OCI-LY3 (cell line): ENCODE measurements at regions not wholly inside any gene's neighbourhood (a gene's known extent, or its start where the extent isn't known, plus 50 kb on each side); places are given as distances from the start of the nearest gene placed in this dataset.

Experiments
- H2AFZ ChIP-seq: fragments of 200-600, 300-600 bp; shearing (Covaris generic); 2 replicates; pipeline ENCODE4 v1.6.0; 2014; ENCODE audit warnings: antibody characterized with exemption, low read depth, low read length
- H3K27ac ChIP-seq: fragments of 200-600, 300-600 bp; sonication (generic); 2 replicates; pipeline ENCODE4 v1.5.1; 2014; ENCODE audit warnings: mild to moderate bottlenecking, low read length, moderate library complexity, mixed read lengths
- H3K27me3 ChIP-seq: fragments of 200-600, 300-600 bp; sonication (generic); 2 replicates; pipeline ENCODE4 v1.6.1; 2014; ENCODE audit warnings: low read depth, low read length, mixed read lengths
- H3K36me3 ChIP-seq: fragments of 200-600, 300-600 bp; sonication (generic); replicated peaks from 2 replicates; pipeline ENCODE3; 2014; ENCODE audit warnings: low read depth, low read length, mixed read lengths
- H3K4me1 ChIP-seq: fragments of 300-600, 200-600 bp; sonication (generic); 2 replicates; pipeline ENCODE4 v1.6.1; 2014; ENCODE audit warnings: low read length, mixed read lengths
- H3K4me2 ChIP-seq: fragments of 200-600, 300-600 bp; sonication (generic); 2 replicates; pipeline ENCODE4 v1.6.1; 2014; ENCODE audit warnings: low read length, mixed read lengths
- H3K4me3 ChIP-seq: fragments of 300-600, 200-600 bp; sonication (generic); 2 replicates; pipeline ENCODE4 v1.5.1; 2014; ENCODE audit warnings: antibody characterized with exemption, mild to moderate bottlenecking, low read length, moderate library complexity
- H3K79me2 ChIP-seq: fragments of 300-600, 200-600 bp; shearing (Covaris generic); 2 replicates; pipeline ENCODE4 v1.6.1; 2014; ENCODE audit warnings: mild to moderate bottlenecking, low read length, mixed read lengths
- H3K9ac ChIP-seq: fragments of 300-600, 200-600 bp; shearing (Covaris generic); 2 replicates; pipeline ENCODE4 v1.6.0; 2014; ENCODE audit warnings: mild to moderate bottlenecking, low read length, moderate library complexity
- H3K9me3 ChIP-seq: fragments of 200-600, 300-600 bp; shearing (Covaris generic); 2 replicates; pipeline ENCODE4 v1.6.1; 2014; ENCODE audit warnings: low read length, mixed read lengths; ENCODE audit not compliant: insufficient read depth
- H4K20me1 ChIP-seq: fragments of 200-600, 300-600 bp; sonication (generic); 2 replicates; pipeline ENCODE4 v1.6.1; 2016; ENCODE audit warnings: low read length, mixed read lengths; ENCODE audit not compliant: insufficient read depth
- EZH2phosphoT487 ChIP-seq: fragments of 200-600 bp; shearing (Covaris generic); IDR thresholded peaks from 2 replicates; pipeline ENCODE4 v1.6.1; 2018; ENCODE audit warnings: antibody characterized with exemption, mixed run types, low read depth
- TF ChIP-seq, protein P1 (sequence below): fragments of 200-600, 300-600 bp; sonication (generic); IDR thresholded peaks from 2 replicates; pipeline ENCODE4 v1.5.1; 2014; ENCODE audit warnings: antibody characterized with exemption, low read length, low read depth

- H3K27ac ChIP-seq = no peak overlapping the region
- no peaks in the 10 kb centered on the region for H3K36me3 ChIP-seq
- H3K9ac ChIP-seq = no peak overlapping the region
- no peak overlapping the region for H2AFZ ChIP-seq
- H3K79me2 ChIP-seq = no peaks in the 10 kb centered on the region
- H3K9me3 ChIP-seq = no peaks in the 10 kb centered on the region
- H3K4me3 ChIP-seq = no peak overlapping the region
- no peak for TF ChIP-seq EZH2phosphoT487
- TF ChIP-seq, protein P1, sequence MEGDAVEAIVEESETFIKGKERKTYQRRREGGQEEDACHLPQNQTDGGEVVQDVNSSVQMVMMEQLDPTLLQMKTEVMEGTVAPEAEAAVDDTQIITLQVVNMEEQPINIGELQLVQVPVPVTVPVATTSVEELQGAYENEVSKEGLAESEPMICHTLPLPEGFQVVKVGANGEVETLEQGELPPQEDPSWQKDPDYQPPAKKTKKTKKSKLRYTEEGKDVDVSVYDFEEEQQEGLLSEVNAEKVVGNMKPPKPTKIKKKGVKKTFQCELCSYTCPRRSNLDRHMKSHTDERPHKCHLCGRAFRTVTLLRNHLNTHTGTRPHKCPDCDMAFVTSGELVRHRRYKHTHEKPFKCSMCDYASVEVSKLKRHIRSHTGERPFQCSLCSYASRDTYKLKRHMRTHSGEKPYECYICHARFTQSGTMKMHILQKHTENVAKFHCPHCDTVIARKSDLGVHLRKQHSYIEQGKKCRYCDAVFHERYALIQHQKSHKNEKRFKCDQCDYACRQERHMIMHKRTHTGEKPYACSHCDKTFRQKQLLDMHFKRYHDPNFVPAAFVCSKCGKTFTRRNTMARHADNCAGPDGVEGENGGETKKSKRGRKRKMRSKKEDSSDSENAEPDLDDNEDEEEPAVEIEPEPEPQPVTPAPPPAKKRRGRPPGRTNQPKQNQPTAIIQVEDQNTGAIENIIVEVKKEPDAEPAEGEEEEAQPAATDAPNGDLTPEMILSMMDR = no peak
- H4K20me1 ChIP-seq = no peaks in the 10 kb centered on the region
- H3K4me1 ChIP-seq = peaks cover 12% of the 10 kb centered on the region; the same call in 1 of the 2 replicates
- no peaks in the 10 kb centered on the region for H3K27me3 ChIP-seq
- no peak overlapping the region for H3K4me2 ChIP-seq
Measured at GRCh38 chr2:176732780-176733179, 463.5 kb downstream of the MTX2 start.

GRCh38 chr2:176733698-176734430 lies 464.6 kb downstream of the MTX2 start:
- Histone ChIP-seq H3K27ac (no peak overlapping the region), H2AFZ (no peak overlapping the region), H3K36me3 (no peaks in the 10 kb centered on the region), H3K4me3 (no peak overlapping the region), H3K9ac (no peak overlapping the region), H3K27me3 (no peaks in the 10 kb centered on the region), H4K20me1 (no peaks in the 10 kb centered on the region), H3K4me1 (peaks cover 12% of the 10 kb centered on the region; the same call in 1 of the 2 replicates), H3K4me2 (no peak overlapping the region), H3K79me2 (no peaks in the 10 kb centered on the region), H3K9me3 (no peaks in the 10 kb centered on the region)
- no peak for TF ChIP-seq EZH2phosphoT487
- TF ChIP-seq, protein P1 = no peak

DNA sequence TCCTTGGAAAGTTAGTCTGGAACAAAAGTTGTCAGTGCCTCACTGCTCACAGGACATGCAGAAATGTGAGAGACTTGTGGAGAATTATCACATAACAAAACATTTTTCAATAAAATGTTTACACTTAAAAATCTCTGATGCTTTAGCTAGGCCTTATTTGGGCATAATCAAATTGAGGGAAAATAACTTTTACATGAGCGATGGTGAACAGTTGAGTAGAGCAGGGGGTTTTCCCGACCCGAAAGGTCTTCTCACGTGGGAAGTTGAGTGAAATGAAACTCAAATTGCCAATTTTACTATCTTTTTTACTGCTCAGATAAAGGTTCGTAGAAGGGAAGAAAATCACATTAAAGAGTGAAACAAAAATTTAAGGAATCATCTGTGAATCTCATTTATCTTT lies 465.6 kb downstream of the MTX2 start:
- 0 out of 2 replicates have a peak overlapping the region, but pooled peaks have one; percentile 8 for H3K4me2 ChIP-seq
- no peaks in the 10 kb centered on the region for H3K27me3 ChIP-seq
- H4K20me1 ChIP-seq = no peaks in the 10 kb centered on the region
- no peaks in the 10 kb centered on the region for H3K36me3 ChIP-seq
- no peak overlapping the region for H3K9ac ChIP-seq
- TF ChIP-seq EZH2phosphoT487 = no peak
- TF ChIP-seq, protein P1 = no peak
- no peak overlapping the region for H3K4me3 ChIP-seq
- H3K79me2 ChIP-seq = no peaks in the 10 kb centered on the region
- H2AFZ ChIP-seq = no peak overlapping the region
- no peak overlapping the region for H3K27ac ChIP-seq
- peaks cover 12% of the 10 kb centered on the region; the same call in 1 of the 2 replicates for H3K4me1 ChIP-seq
- no peaks in the 10 kb centered on the region for H3K9me3 ChIP-seq

- no peak overlapping the region for H3K27ac ChIP-seq
- no peaks in the 10 kb centered on the region for H3K9me3 ChIP-seq
- no peak overlapping the region for H3K4me2 ChIP-seq
- H3K4me3 ChIP-seq = no peak overlapping the region
- TF ChIP-seq, protein P1 = no peak
- TF ChIP-seq EZH2phosphoT487 = no peak
- no peak overlapping the region for H3K9ac ChIP-seq
- no peak overlapping the region for H2AFZ ChIP-seq
- H3K79me2 ChIP-seq = no peaks in the 10 kb centered on the region
- no peaks in the 10 kb centered on the region for H3K27me3 ChIP-seq
- H3K4me1 ChIP-seq = peaks cover 10% of the 10 kb centered on the region
- no peaks in the 10 kb centered on the region for H3K36me3 ChIP-seq
- no peaks in the 10 kb centered on the region for H4K20me1 ChIP-seq
Measured at GRCh38 chr2:176742271-176742670, 470.3 kb upstream of the HNRNPA3 start.
